MM.1S (cell line): ENCODE measurements at regions not wholly inside any gene's neighbourhood (a gene's known extent, or its start where the extent isn't known, plus 50 kb on each side); places are given as distances from the start of the nearest gene placed in this dataset.

Source experiments
- DNase-seq: peaks from one replicate; pipeline ENCODE4 v3.0.0-alpha.2; 2015
- H2AFZ ChIP-seq: fragments of 300-600 bp; sonication (generic); 2 replicates; pipeline ENCODE4 v1.6.0; 2016; ENCODE audit warnings: antibody characterized with exemption, low read length
- H3F3A ChIP-seq: fragments of 300-600 bp; sonication (generic); 2 replicates; pipeline ENCODE4 v1.6.1; 2016; ENCODE audit warnings: mild to moderate bottlenecking, antibody characterized with exemption, low read length, moderate library complexity, mixed read lengths; ENCODE audit not compliant: insufficient read depth
- H3K27ac ChIP-seq: fragments of 300-600 bp; sonication (generic); 2 replicates; pipeline ENCODE4 v1.5.1; 2016; ENCODE audit warnings: mild to moderate bottlenecking, low read length
- H3K27me3 ChIP-seq: fragments of 300-600 bp; sonication (generic); replicated peaks from 2 replicates; pipeline ENCODE4 v1.6.0; 2016; ENCODE audit warnings: low read length; ENCODE audit not compliant: insufficient read depth
- H3K36me3 ChIP-seq: fragments of 300-600 bp; sonication (generic); replicated peaks from 2 replicates; pipeline ENCODE4 v1.6.1; 2016; ENCODE audit warnings: mild to moderate bottlenecking, low read length, mixed read lengths; ENCODE audit not compliant: insufficient read depth
- H3K4me1 ChIP-seq: fragments of 300-600 bp; sonication (generic); 2 replicates; pipeline ENCODE4 v1.6.1; 2016; ENCODE audit warnings: low read length, mixed read lengths
- H3K4me2 ChIP-seq: fragments of 300-600 bp; sonication (generic); 2 replicates; pipeline ENCODE4 v1.6.0; 2016; ENCODE audit warnings: low read depth, low read length
- H3K4me3 ChIP-seq: fragments of 300-600 bp; sonication (generic); 2 replicates; pipeline ENCODE4 v1.5.1; 2016; ENCODE audit warnings: low read length, mixed read lengths
- H3K79me2 ChIP-seq: fragments of 300-600 bp; sonication (generic); 2 replicates; pipeline ENCODE4 v1.6.1; 2016; ENCODE audit warnings: mixed run types, low read length, mixed read lengths
- H3K9ac ChIP-seq: fragments of 300-600 bp; sonication (generic); 2 replicates; pipeline ENCODE4 v1.6.1; 2016; ENCODE audit warnings: low read length, mixed read lengths
- H3K9me2 ChIP-seq: fragments of 300-600 bp; sonication (generic); replicated peaks from 2 replicates; pipeline ENCODE4 v1.6.1; 2016; ENCODE audit warnings: mild to moderate bottlenecking, low read length, mixed read lengths; ENCODE audit not compliant: insufficient read depth
- H3K9me3 ChIP-seq: fragments of 300-600 bp; sonication (generic); replicated peaks from 2 replicates; pipeline ENCODE4 v1.6.1; 2016; ENCODE audit warnings: mild to moderate bottlenecking, low read length, mixed read lengths; ENCODE audit not compliant: insufficient read depth
- H4K20me1 ChIP-seq: fragments of 300-600 bp; sonication (generic); 2 replicates; pipeline ENCODE4 v1.6.1; 2016; ENCODE audit warnings: mild to moderate bottlenecking, low read length, moderate library complexity, mixed read lengths; ENCODE audit not compliant: insufficient read depth
- CTCF ChIP-seq: fragments of 300-600 bp; sonication (generic); IDR thresholded peaks from 2 replicates; pipeline ENCODE4 v1.5.1; 2016; ENCODE audit warnings: antibody characterized with exemption, low read length, mixed read lengths
- EZH2 ChIP-seq: fragments of 300-600 bp; sonication (generic); optimal IDR thresholded peaks from 2 replicates; pipeline ENCODE3; 2017; ENCODE audit warnings: low read depth, mild to moderate bottlenecking, antibody characterized with exemption, low read length, mixed read lengths
- EZH2phosphoT487 ChIP-seq: fragments of 300-600 bp; sonication (generic); IDR thresholded peaks from 2 replicates; pipeline ENCODE4 v1.6.1; 2018; ENCODE audit warnings: antibody characterized with exemption, low read length

GRCh38 chr12:39007619-39008018, 102.2 kb upstream of the CPNE8 start:
- H3K4me2 ChIP-seq, result no peak overlapping the region

GRCh38 chr12:39006286-39006685, 100.9 kb upstream of the CPNE8 start:
- H3K9me3 ChIP-seq, result no peaks in the 10 kb centered on the region
- H3K4me2 ChIP-seq, result no peak overlapping the region
- H3K27me3 ChIP-seq, result no peaks in the 10 kb centered on the region
- DNase-seq, result no peak
- 0 out of 2 replicates have a peak, but pooled peaks cover 2% of the 10 kb centered on the region for H3K9me2 ChIP-seq
- no peaks in the 10 kb centered on the region for H3K79me2 ChIP-seq
- no peak overlapping the region for H3K4me3 ChIP-seq
- H3F3A ChIP-seq, result no peaks in the 10 kb centered on the region
- no peaks in the 10 kb centered on the region for H4K20me1 ChIP-seq
- no peak overlapping the region for H3K9ac ChIP-seq
- H3K36me3 ChIP-seq, result no peaks in the 10 kb centered on the region
- no peak overlapping the region for H3K27ac ChIP-seq
- no peaks in the 10 kb centered on the region for H3K4me1 ChIP-seq
- no peak overlapping the region for H2AFZ ChIP-seq
- no peak for TF ChIP-seq CTCF
- TF ChIP-seq EZH2, result no peak
- no peak for TF ChIP-seq EZH2phosphoT487

More at GRCh38 chr12:39007619-39008018, 102.2 kb upstream of the CPNE8 start:
- H3K36me3 ChIP-seq, result no peaks in the 10 kb centered on the region
- H3K9me3 ChIP-seq, result no peaks in the 10 kb centered on the region
- H3F3A ChIP-seq, result no peaks in the 10 kb centered on the region
- H3K27me3 ChIP-seq, result no peaks in the 10 kb centered on the region
- no peak for DNase-seq
- no peaks in the 10 kb centered on the region for H4K20me1 ChIP-seq
- no peaks in the 10 kb centered on the region for H3K4me1 ChIP-seq
- H3K9ac ChIP-seq, result no peak overlapping the region
- H3K9me2 ChIP-seq, result 0 out of 2 replicates have a peak, but pooled peaks cover 2% of the 10 kb centered on the region
- no peaks in the 10 kb centered on the region for H3K79me2 ChIP-seq
- no peak overlapping the region for H3K27ac ChIP-seq
- no peak overlapping the region for H3K4me3 ChIP-seq
- no peak for TF ChIP-seq EZH2phosphoT487
- TF ChIP-seq CTCF, result no peak
- TF ChIP-seq EZH2, result no peak
- no peak overlapping the region for H2AFZ ChIP-seq

GRCh38 chr12:39005671-39006070, 100.3 kb upstream of the CPNE8 start:
- Histone ChIP-seq H3K79me2 (no peaks in the 10 kb centered on the region), H2AFZ (no peak overlapping the region), H3K27ac (no peak overlapping the region), H3K36me3 (no peaks in the 10 kb centered on the region), H3K9me3 (no peaks in the 10 kb centered on the region), H3K4me2 (no peak overlapping the region), H3K27me3 (no peaks in the 10 kb centered on the region), H4K20me1 (no peaks in the 10 kb centered on the region), H3K9me2 (0 out of 2 replicates have a peak, but pooled peaks cover 2% of the 10 kb centered on the region), H3F3A (no peaks in the 10 kb centered on the region), H3K9ac (no peak overlapping the region), H3K4me3 (no peak overlapping the region), H3K4me1 (no peaks in the 10 kb centered on the region)
- DNase-seq, result no peak
- TF ChIP-seq CTCF, result no peak
- TF ChIP-seq EZH2phosphoT487, result no peak
- TF ChIP-seq EZH2, result no peak
